MCF 10A (cell line): ENCODE measurements at regions not wholly inside any gene's neighbourhood (a gene's known extent, or its start where the extent isn't known, plus 50 kb on each side); places are given as distances from the start of the nearest gene placed in this dataset.

Experiments used
- BruUV-seq: library from RNA; stranded (reverse); fragments of 400-500 nt; replicated peaks from 2 replicates; lab custom pipeline; 2021; lab: Mats Ljungman, UMichigan
- CTCF ChIA-PET: fragments of 300-600 bp; sonication (Branson Sonifier 250); formaldehyde crosslinking; extraction: SDS; loops from one replicate; lab custom pipeline; 2021; ENCODE audit warnings: antibody characterized with exemption, inconsistent platforms; lab: Yijun Ruan, JAX
- POLR2A ChIA-PET: fragments of 300-600, 350-650 bp; sonication (Branson Sonifier 250); formaldehyde crosslinking; extraction: SDS; loops from one replicate; lab custom pipeline; 2020; ENCODE audit warnings: antibody characterized with exemption, inconsistent platforms; lab: Yijun Ruan, JAX
- DNase-seq: peaks from one replicate; pipeline ENCODE4 v3.0.0-alpha.2; 2018; ENCODE audit not compliant: unreplicated experiment
- H3K27ac Mint-ChIP-seq: one replicate; pipeline ENCODE4 v1.8.0; 2022; ENCODE audit warnings: mild to moderate bottlenecking, low read depth, mixed read lengths; ENCODE audit not compliant: unreplicated experiment
- H3K27me3 Mint-ChIP-seq: one replicate; pipeline ENCODE4 v1.8.0; 2022; ENCODE audit warnings: mixed read lengths; ENCODE audit not compliant: insufficient read depth, unreplicated experiment
- H3K36me3 Mint-ChIP-seq: one replicate; pipeline ENCODE4 v1.8.0; 2022; ENCODE audit warnings: mild to moderate bottlenecking, moderate library complexity, mixed read lengths; ENCODE audit not compliant: insufficient read depth, unreplicated experiment
- H3K4me1 Mint-ChIP-seq: one replicate; pipeline ENCODE4 v1.8.0; 2022; ENCODE audit warnings: mixed read lengths; ENCODE audit not compliant: insufficient read depth, unreplicated experiment
- H3K4me3 Mint-ChIP-seq: one replicate; pipeline ENCODE4 v1.8.0; 2022; ENCODE audit warnings: mild to moderate bottlenecking, moderate library complexity, mixed read lengths; ENCODE audit not compliant: unreplicated experiment
- H3K9me3 Mint-ChIP-seq: one replicate; pipeline ENCODE4 v1.8.0; 2022; ENCODE audit warnings: mixed read lengths; ENCODE audit not compliant: unreplicated experiment
- CTCF ChIP-seq: fragments of 200-600 bp; IDR thresholded peaks from one replicate; pipeline ENCODE4 v1.8.0; 2022; ENCODE audit warnings: antibody characterized with exemption, mild to moderate bottlenecking; ENCODE audit not compliant: unreplicated experiment
- intact Hi-C: fragments of 100-400 bp; cut with micrococcal nuclease; formaldehyde crosslinking; loops from 2 replicates; pipeline ENCODE4 v1.14.1; 2022

GRCh38 chr2:120982598-120982997, 246.9 kb downstream of the GLI2 start:
- Mint-ChIP-seq H3K27ac (no peak overlapping the region), H3K4me1 (peaks cover 8% of the 10 kb centered on the region), H3K4me3 (no peak overlapping the region), H3K27me3 (peaks cover 11% of the 10 kb centered on the region), H3K36me3 (no peaks in the 10 kb centered on the region), H3K9me3 (no peaks in the 10 kb centered on the region)
- no peak for DNase-seq
- no TSS peak for BruUV-seq
- ChIA-PET CTCF (no interaction called here), POLR2A (no interaction called here)
- no peak for TF ChIP-seq CTCF
- intact Hi-C loops: no loop called here

GRCh38 chr2:120983344-120983743, 247.7 kb downstream of the GLI2 start:
- ChIA-PET POLR2A (interaction anchor here (0.5 kb wide), 1 partner anchor 148 kb away, joined by 3 read pairs; no protein-coding TSS in a partner anchor), CTCF (interaction anchor here (0.7 kb wide), 1 partner anchor 20 kb away, joined by 3 read pairs; no protein-coding TSS in a partner anchor)

GRCh38 chr2:120984046-120984445, 248.4 kb downstream of the GLI2 start:
- ChIA-PET CTCF (interaction anchor here (0.7 kb wide), 1 partner anchor 39 kb away, joined by 5 read pairs; no protein-coding TSS in a partner anchor), POLR2A (interaction anchor here (0.5 kb wide), 1 partner anchor 149 kb away, joined by 3 read pairs; no protein-coding TSS in a partner anchor)
- Mint-ChIP-seq H3K36me3 (no peaks in the 10 kb centered on the region), H3K27me3 (peaks cover 11% of the 10 kb centered on the region), H3K4me3 (no peak overlapping the region), H3K27ac (no peak overlapping the region), H3K9me3 (no peaks in the 10 kb centered on the region), H3K4me1 (peaks cover 8% of the 10 kb centered on the region)
- intact Hi-C loops: no loop called here
- BruUV-seq: no TSS peak
- no peak for DNase-seq
- TF ChIP-seq CTCF: no peak

More at GRCh38 chr2:120983344-120983743, 247.7 kb downstream of the GLI2 start:
- Mint-ChIP-seq H3K36me3 (no peaks in the 10 kb centered on the region), H3K4me3 (no peak overlapping the region), H3K9me3 (no peaks in the 10 kb centered on the region), H3K27me3 (peaks cover 11% of the 10 kb centered on the region), H3K4me1 (peaks cover 8% of the 10 kb centered on the region), H3K27ac (no peak overlapping the region)
- no TSS peak for BruUV-seq
- no peak for DNase-seq
- intact Hi-C loops: no loop called here
- TF ChIP-seq CTCF: no peak

GRCh38 chr2:120984452-120985173, 248.9 kb downstream of the GLI2 start:
- no peak overlapping the region for H3K27ac Mint-ChIP-seq
- DNase-seq: no peak
- H3K36me3 Mint-ChIP-seq: no peaks in the 10 kb centered on the region
- BruUV-seq: no TSS peak
- ChIA-PET CTCF (interaction anchor here (0.6 to 1.2 kb wide), 3 partner anchors 14 to 96 kb away, joined by 3 to 5 read pairs (median 4); no protein-coding TSS in a partner anchor), POLR2A (no interaction called here)
- peaks cover 11% of the 10 kb centered on the region for H3K27me3 Mint-ChIP-seq
- intact Hi-C loops: no loop called here
- H3K4me3 Mint-ChIP-seq: no peak overlapping the region
- TF ChIP-seq CTCF: no peak
- no peaks in the 10 kb centered on the region for H3K9me3 Mint-ChIP-seq
- H3K4me1 Mint-ChIP-seq: peaks cover 7% of the 10 kb centered on the region
